Neural progenitor cell (in vitro differentiated cells): ENCODE measurements at regions not wholly inside any gene's neighbourhood (a gene's known extent, or its start where the extent isn't known, plus 50 kb on each side); places are given as distances from the start of the nearest gene placed in this dataset.
"Not testable (repeated sequence)": the region's sequence is repeated elsewhere in the genome, so short reads cannot be mapped to it uniquely, and the experiment has no call there.

Experiments used
- DNase-seq: peaks from one replicate; pipeline ENCODE4 v3.0.0-alpha.2; 2016; ENCODE audit warnings: low spot score
- H2AFZ ChIP-seq: fragments of 200-600 bp; sonication (generic); replicated peaks from 2 replicates; pipeline ENCODE4 v1.6.1; 2016; ENCODE audit warnings: antibody characterized with exemption
- H3F3A ChIP-seq: fragments of 200-600 bp; sonication (generic); 2 replicates; pipeline ENCODE4 v1.6.1; 2016; ENCODE audit warnings: antibody characterized with exemption, low read depth
- H3K27ac ChIP-seq: fragments of 200-600 bp; sonication (generic); 2 replicates; pipeline ENCODE4 v1.5.1; 2016; ENCODE audit warnings: mild to moderate bottlenecking
- H3K27me3 ChIP-seq: fragments of 200-600 bp; sonication (generic); 2 replicates; pipeline ENCODE4 v1.6.1; 2016; ENCODE audit warnings: mild to moderate bottlenecking, moderate library complexity
- H3K36me3 ChIP-seq: fragments of 200-600 bp; sonication (generic); 2 replicates; pipeline ENCODE4 v1.5.1; 2016
- H3K4me1 ChIP-seq: fragments of 200-600 bp; sonication (generic); 2 replicates; pipeline ENCODE4 v1.6.1; 2016; ENCODE audit warnings: mixed run types
- H3K4me2 ChIP-seq: fragments of 200-600 bp; sonication (generic); 2 replicates; pipeline ENCODE4 v1.6.1; 2016
- H3K4me3 ChIP-seq: fragments of 200-600 bp; sonication (generic); 2 replicates; pipeline ENCODE4 v1.5.1; 2016
- H3K79me2 ChIP-seq: fragments of 200-600 bp; sonication (generic); 2 replicates; pipeline ENCODE4 v1.6.1; 2016; ENCODE audit warnings: low read depth
- H3K9ac ChIP-seq: fragments of 200-600 bp; sonication (generic); 2 replicates; pipeline ENCODE4 v1.6.1; 2016
- H3K9me3 ChIP-seq: fragments of 200-600 bp; sonication (generic); 2 replicates; pipeline ENCODE4 v1.5.1; 2016; ENCODE audit warnings: low read depth
- H4K20me1 ChIP-seq: fragments of 200-600 bp; sonication (generic); 2 replicates; pipeline ENCODE4 v1.6.1; 2016; ENCODE audit warnings: low read depth
- H3K27ac Mint-ChIP-seq: 3 replicates; pipeline ENCODE4 v1.8.0; 2021; ENCODE audit warnings: mixed read lengths
- H3K27me3 Mint-ChIP-seq: 2 replicates; pipeline ENCODE4 v1.8.0; 2022; ENCODE audit warnings: low read depth, mild to moderate bottlenecking, inconsistent platforms, moderate library complexity, mixed read lengths; ENCODE audit not compliant: insufficient read depth
- H3K36me3 Mint-ChIP-seq: 3 replicates; pipeline ENCODE4 v1.8.0; 2021; ENCODE audit warnings: mixed read lengths
- H3K4me1 Mint-ChIP-seq: 3 replicates; pipeline ENCODE4 v1.8.0; 2021; ENCODE audit warnings: mixed read lengths
- H3K4me3 Mint-ChIP-seq: 3 replicates; pipeline ENCODE4 v1.8.0; 2021; ENCODE audit warnings: mild to moderate bottlenecking, moderate library complexity, mixed read lengths
- H3K9me3 Mint-ChIP-seq: 3 replicates; pipeline ENCODE4 v1.8.0; 2020; ENCODE audit warnings: mixed read lengths
- EZH2 ChIP-seq: fragments of 200-600 bp; sonication (generic); IDR thresholded peaks from 2 replicates; pipeline ENCODE4 v1.6.1; 2017; ENCODE audit warnings: antibody characterized with exemption, mild to moderate bottlenecking, moderate library complexity
- EZH2phosphoT487 ChIP-seq: fragments of 200-600 bp; sonication (generic); IDR thresholded peaks from 2 replicates; pipeline ENCODE4 v1.6.1; 2017; ENCODE audit warnings: antibody characterized with exemption
- TF ChIP-seq, protein P1 (sequence below): fragments of 200-600 bp; sonication (generic); IDR thresholded peaks from 2 replicates; pipeline ENCODE4 v1.5.1; 2017; ENCODE audit warnings: antibody characterized with exemption, mild to moderate bottlenecking

DNA sequence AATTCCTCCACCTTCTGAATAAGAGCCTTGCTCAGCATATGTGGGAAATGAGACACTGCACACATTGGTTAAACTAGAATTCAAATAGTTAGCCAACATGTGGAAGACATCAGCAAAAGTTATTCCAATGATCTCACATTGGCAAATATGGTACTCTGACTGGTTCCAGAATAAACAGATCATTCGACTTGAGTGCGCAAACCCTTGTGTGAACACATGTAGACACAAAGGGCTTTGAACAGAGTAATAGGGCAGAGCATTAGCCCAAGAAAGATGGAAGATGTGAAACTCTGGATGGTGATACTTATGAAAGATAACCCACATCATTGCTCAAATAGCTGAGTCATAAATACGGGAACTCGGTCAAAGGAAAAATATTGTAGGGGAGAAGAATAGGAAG lies 1133.4 kb upstream of the SEL1L start:
- Histone ChIP-seq H3K9me3 (no peaks in the 10 kb centered on the region), H3K27me3 (no peaks in the 10 kb centered on the region), H3K79me2 (no peaks in the 10 kb centered on the region), H3F3A (no peaks in the 10 kb centered on the region), H3K4me3 (no peak overlapping the region), H2AFZ (no peak overlapping the region), H3K4me1 (no peaks in the 10 kb centered on the region), H3K27ac (no peak overlapping the region), H3K4me2 (no peak overlapping the region), H4K20me1 (no peaks in the 10 kb centered on the region), H3K36me3 (no peaks in the 10 kb centered on the region), H3K9ac (no peak overlapping the region)
- no peaks in the 10 kb centered on the region for H3K9me3 Mint-ChIP-seq
- H3K27ac Mint-ChIP-seq: no peak overlapping the region
- DNase-seq: no peak
- H3K4me3 Mint-ChIP-seq: no peak overlapping the region
- H3K36me3 Mint-ChIP-seq: no peaks in the 10 kb centered on the region
- TF ChIP-seq EZH2phosphoT487 (no peak), EZH2 (no peak)
- TF ChIP-seq, protein P1, sequence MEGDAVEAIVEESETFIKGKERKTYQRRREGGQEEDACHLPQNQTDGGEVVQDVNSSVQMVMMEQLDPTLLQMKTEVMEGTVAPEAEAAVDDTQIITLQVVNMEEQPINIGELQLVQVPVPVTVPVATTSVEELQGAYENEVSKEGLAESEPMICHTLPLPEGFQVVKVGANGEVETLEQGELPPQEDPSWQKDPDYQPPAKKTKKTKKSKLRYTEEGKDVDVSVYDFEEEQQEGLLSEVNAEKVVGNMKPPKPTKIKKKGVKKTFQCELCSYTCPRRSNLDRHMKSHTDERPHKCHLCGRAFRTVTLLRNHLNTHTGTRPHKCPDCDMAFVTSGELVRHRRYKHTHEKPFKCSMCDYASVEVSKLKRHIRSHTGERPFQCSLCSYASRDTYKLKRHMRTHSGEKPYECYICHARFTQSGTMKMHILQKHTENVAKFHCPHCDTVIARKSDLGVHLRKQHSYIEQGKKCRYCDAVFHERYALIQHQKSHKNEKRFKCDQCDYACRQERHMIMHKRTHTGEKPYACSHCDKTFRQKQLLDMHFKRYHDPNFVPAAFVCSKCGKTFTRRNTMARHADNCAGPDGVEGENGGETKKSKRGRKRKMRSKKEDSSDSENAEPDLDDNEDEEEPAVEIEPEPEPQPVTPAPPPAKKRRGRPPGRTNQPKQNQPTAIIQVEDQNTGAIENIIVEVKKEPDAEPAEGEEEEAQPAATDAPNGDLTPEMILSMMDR: no peak
- H3K4me1 Mint-ChIP-seq: no peaks in the 10 kb centered on the region
- no peaks in the 10 kb centered on the region for H3K27me3 Mint-ChIP-seq

DNA sequence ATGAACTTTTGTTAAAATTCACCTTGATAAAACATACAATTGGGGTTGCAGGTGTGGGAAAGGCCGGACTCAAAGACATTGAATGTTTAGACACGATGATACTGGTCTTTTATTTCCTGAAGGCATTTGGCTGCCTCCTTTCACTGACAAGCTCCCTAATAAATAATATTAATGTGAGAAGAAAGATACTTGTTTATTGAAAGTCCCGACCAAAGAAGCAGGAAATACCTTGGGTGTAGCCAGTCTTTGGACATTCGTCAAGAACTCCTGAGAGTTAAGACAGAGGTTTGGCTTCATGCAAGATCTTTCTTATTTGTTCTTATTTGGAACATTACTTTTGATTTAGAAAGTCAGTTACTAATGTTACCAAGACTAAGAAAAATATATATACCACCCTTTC lies 1133.8 kb upstream of the SEL1L start:
- Mint-ChIP-seq H3K27me3 (no peaks in the 10 kb centered on the region), H3K4me3 (no peak overlapping the region), H3K9me3 (no peaks in the 10 kb centered on the region), H3K36me3 (no peaks in the 10 kb centered on the region), H3K27ac (no peak overlapping the region), H3K4me1 (no peaks in the 10 kb centered on the region)
- H3K4me2 ChIP-seq: no peak overlapping the region
- no peaks in the 10 kb centered on the region for H4K20me1 ChIP-seq
- H3K27ac ChIP-seq: no peak overlapping the region
- H3K4me3 ChIP-seq: no peak overlapping the region
- no peak overlapping the region for H2AFZ ChIP-seq
- H3K27me3 ChIP-seq: no peaks in the 10 kb centered on the region
- H3K79me2 ChIP-seq: no peaks in the 10 kb centered on the region
- H3K36me3 ChIP-seq: no peaks in the 10 kb centered on the region
- TF ChIP-seq EZH2phosphoT487 (no peak), EZH2 (no peak)
- TF ChIP-seq, protein P1: no peak
- H3K9me3 ChIP-seq: no peaks in the 10 kb centered on the region
- no peak overlapping the region for H3K9ac ChIP-seq
- no peak for DNase-seq
- H3F3A ChIP-seq: no peaks in the 10 kb centered on the region
- no peaks in the 10 kb centered on the region for H3K4me1 ChIP-seq

DNA sequence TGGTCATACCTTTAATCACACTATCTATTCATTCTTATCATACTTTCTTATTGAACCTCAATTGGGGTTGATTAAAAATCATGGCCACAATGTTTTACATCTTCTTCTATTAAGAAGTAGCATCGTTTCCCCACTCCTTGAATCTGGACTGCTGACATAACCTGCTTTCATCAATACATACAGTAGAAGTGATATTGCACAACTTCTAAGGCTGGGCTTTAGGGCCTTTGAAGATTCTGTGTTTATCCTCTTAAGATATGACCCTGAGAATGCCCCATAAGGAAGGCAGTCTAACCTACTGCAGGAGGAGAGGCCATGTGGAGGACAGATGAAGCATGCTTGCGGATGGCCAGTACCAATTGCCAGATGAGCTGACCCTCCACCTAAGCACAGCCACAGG lies 1142.8 kb upstream of the SEL1L start:
- H3K9me3 ChIP-seq: no peaks in the 10 kb centered on the region
- H2AFZ ChIP-seq: no peak overlapping the region
- no peak overlapping the region for H3K4me2 ChIP-seq
- Mint-ChIP-seq H3K36me3 (no peaks in the 10 kb centered on the region), H3K27me3 (no peaks in the 10 kb centered on the region), H3K9me3 (no peaks in the 10 kb centered on the region), H3K27ac (no peak overlapping the region), H3K4me1 (no peaks in the 10 kb centered on the region), H3K4me3 (no peak overlapping the region)
- H4K20me1 ChIP-seq: no peaks in the 10 kb centered on the region
- no peaks in the 10 kb centered on the region for H3K79me2 ChIP-seq
- DNase-seq: no peak
- H3K4me1 ChIP-seq: no peaks in the 10 kb centered on the region
- TF ChIP-seq, protein P1: no peak
- no peak for TF ChIP-seq EZH2phosphoT487
- TF ChIP-seq EZH2: no peak
- H3K9ac ChIP-seq: no peak overlapping the region
- H3K4me3 ChIP-seq: no peak overlapping the region
- H3K36me3 ChIP-seq: no peaks in the 10 kb centered on the region
- H3K27me3 ChIP-seq: no peaks in the 10 kb centered on the region
- H3F3A ChIP-seq: no peaks in the 10 kb centered on the region
- H3K27ac ChIP-seq: no peak overlapping the region

DNA sequence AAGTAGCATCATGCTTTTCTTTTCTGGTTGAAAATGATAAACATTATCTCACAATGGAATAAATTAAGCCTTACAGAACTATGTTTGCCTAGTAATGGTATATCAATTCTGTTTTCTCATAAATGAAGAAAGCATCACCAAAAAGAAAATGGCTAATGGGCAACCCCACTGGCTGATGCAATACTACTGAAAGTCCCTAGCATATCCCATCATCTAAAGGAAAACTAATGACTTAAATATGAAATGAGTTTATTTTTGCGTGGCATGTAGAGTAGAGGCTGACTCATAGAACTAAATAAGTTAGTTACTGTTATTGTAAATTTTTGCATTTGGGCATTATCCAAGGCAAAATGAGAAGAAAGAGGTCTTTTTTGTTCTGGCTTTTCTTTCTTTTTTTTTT lies 1156.3 kb upstream of the SEL1L start:
- TF ChIP-seq EZH2: no peak
- TF ChIP-seq, protein P1: no peak
- no peak for TF ChIP-seq EZH2phosphoT487
- no peaks in the 10 kb centered on the region for H3K27me3 ChIP-seq
- no peaks in the 10 kb centered on the region for H3K9me3 Mint-ChIP-seq

GRCh38 chr14:82691191-82691590 lies 1157.5 kb upstream of the SEL1L start:
- not testable (repeated sequence) for H3K27ac ChIP-seq, H3K9me3 Mint-ChIP-seq, H3K27me3 Mint-ChIP-seq

More for the DNA sequence above, 1156.3 kb upstream of the SEL1L start:
- Histone ChIP-seq H3K4me1 (no peaks in the 10 kb centered on the region), H3K27ac (no peak overlapping the region), H3K4me2 (no peak overlapping the region), H3K36me3 (no peaks in the 10 kb centered on the region), H3K9me3 (no peaks in the 10 kb centered on the region), H2AFZ (no peak overlapping the region), H3F3A (no peaks in the 10 kb centered on the region), H3K4me3 (no peak overlapping the region), H3K9ac (no peak overlapping the region), H4K20me1 (no peaks in the 10 kb centered on the region), H3K79me2 (no peaks in the 10 kb centered on the region)
- Mint-ChIP-seq H3K4me3 (no peak overlapping the region), H3K27me3 (peaks cover 5% of the 10 kb centered on the region), H3K4me1 (no peaks in the 10 kb centered on the region), H3K36me3 (no peaks in the 10 kb centered on the region), H3K27ac (no peak overlapping the region)
- DNase-seq: no peak

More at GRCh38 chr14:82691191-82691590, 1157.5 kb upstream of the SEL1L start:
- not testable (repeated sequence) for H3K4me3 Mint-ChIP-seq, H3K4me1 ChIP-seq, H4K20me1 ChIP-seq, H3K9ac ChIP-seq, H3K4me1 Mint-ChIP-seq, H3K36me3 Mint-ChIP-seq, H3K27me3 ChIP-seq, DNase-seq, H3K9me3 ChIP-seq, H2AFZ ChIP-seq, H3K79me2 ChIP-seq, H3K36me3 ChIP-seq, H3K4me2 ChIP-seq, H3K4me3 ChIP-seq, H3F3A ChIP-seq, H3K27ac Mint-ChIP-seq
